HG02981 (cell line): ENCODE measurements at regions not wholly inside any gene's neighbourhood (a gene's known extent, or its start where the extent isn't known, plus 50 kb on each side); places are given as distances from the start of the nearest gene placed in this dataset.

ENCODE experiments used
- ATAC-seq: cut with Tn5 transposase; IDR thresholded peaks from one replicate; pipeline ENCODE4 v1.9.1; 2021; ENCODE audit warnings: mild to moderate bottlenecking, moderate library complexity; ENCODE audit not compliant: unreplicated experiment

- ATAC-seq, result no peak
These were observed 180.0 kb downstream of the MTRR start for GRCh38 chr5:8048920-8049319.

GRCh38 chr5:8050616-8051175 is 181.7 kb downstream of the MTRR start:
- no peak for ATAC-seq

DNA sequence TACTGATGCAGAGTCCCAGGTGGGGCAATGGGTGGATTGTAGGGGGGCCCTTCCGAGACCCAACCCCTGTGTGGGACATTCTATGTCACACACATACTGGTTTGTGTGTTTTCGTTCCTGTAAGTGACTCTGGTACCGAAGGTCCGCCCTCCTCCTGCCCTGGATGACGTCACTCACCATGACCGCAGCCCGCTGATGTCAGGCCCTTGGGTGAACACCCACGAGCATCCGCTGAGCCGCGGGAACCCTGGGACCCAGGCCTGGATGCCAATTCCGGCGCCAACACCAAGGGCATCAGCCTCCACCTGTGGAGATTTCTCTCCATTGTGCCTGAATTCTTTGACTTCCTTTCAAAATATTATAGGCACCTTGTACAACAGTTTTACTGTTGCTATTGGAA is 184.3 kb downstream of the MTRR start:
- no peak for ATAC-seq

GRCh38 chr5:8057769-8058168 is 188.8 kb downstream of the MTRR start:
- no peak for ATAC-seq

DNA sequence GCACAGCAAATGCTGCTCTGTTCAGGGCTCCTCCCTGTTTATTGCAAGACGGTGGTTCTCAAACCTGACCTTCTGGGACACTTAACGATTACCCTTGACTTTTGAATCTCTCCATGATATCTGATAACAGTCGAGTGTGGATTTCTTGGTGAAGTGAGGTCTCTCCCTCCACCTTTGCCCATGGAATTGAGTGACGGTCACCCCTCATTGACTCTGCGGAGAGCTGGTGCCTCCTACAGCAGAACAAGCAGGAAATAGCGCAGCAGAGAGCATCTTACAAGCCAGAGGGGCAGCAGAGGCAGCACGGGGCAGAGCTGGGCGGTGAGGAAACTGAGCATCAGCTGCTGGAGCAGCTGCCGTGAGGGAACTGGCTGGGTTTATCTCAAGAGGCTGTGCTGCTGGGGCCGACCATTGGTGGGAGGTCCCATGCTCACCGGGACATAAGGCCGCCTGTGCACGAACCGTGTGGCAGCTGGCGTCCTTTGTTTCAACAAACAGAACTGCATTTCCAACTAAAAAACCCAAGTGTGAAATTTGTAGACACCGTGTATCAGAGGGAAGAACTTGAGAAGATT is 189.8 kb downstream of the MTRR start:
- ATAC-seq, result no peak

DNA sequence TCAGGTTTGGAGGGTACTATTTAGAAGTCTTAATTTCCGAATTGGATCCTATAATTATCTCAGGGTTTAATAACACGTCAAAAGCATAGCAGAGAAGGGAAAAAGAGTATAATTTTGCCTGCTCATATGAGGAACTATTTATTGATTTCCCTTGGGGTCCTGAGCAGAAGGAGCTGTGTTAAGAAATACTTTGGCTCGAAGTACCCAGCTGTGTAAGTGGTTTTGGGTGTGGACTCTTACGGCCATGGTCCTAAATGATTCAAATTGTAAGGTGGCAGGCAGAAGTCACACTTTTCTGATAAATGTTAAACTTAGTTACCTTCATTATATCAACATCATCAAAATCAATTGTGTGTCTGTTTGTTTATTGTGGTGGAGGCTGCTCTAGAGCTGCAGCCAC is 190.4 kb downstream of the MTRR start:
- ATAC-seq, result no peak

DNA sequence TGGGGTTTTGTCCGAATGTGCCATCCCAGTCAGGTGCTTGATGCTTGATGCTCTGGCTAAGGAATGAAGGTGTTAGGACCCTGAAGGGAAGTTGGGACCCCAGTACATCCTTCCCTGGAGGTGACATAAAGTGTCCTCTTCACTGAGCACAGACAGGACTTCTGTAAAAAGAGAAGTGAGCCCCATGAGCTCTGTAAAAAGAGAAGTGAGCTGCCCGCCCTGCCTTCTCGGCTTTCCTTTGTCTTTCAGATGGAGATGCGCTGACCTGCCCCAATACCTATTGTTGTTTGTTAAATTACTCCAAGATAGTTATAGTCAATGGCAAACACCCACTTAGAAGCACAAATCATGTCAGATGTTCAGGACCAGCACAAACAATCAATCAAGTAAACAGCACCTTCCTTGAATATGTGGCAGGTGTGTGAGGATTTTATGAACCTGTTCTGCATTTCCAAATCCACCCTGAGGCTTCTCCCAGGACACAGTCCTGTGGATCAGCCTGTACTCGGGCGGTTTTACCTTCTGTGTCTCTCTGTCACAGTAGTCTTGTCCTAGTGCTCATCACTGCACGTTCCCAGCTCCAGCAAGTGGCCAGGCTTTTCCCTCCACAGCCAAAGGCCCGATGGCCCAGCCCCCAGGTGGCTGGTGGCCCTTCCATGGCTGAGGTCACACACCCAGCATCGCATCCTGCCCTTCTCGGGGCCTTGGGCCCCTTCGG is 191.4 kb downstream of the MTRR start:
- no peak for ATAC-seq

GRCh38 chr5:8060953-8061429 is 192.0 kb downstream of the MTRR start:
- no peak for ATAC-seq

GRCh38 chr5:8062521-8062920 is 193.6 kb downstream of the MTRR start:
- ATAC-seq, result no peak

DNA sequence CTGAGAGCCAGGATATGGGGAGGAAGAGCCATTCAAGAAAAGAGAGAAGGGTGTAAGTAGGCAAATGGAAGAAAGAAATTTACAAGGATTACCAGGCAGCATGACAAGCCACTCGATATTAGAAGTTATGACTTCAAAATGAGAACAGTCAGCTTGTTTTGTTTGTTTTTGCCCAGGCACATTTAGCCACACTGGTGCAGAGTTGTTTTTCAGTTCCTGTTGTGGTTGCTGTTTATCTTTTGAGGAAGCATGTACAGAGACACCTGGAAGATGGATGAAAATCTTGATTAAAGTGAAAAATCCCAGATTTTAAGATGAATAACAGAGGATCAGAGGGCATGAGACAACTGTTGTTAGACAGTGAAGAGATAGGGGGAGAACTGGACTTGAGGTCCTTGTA is 199.1 kb downstream of the MTRR start:
- no peak for ATAC-seq

DNA sequence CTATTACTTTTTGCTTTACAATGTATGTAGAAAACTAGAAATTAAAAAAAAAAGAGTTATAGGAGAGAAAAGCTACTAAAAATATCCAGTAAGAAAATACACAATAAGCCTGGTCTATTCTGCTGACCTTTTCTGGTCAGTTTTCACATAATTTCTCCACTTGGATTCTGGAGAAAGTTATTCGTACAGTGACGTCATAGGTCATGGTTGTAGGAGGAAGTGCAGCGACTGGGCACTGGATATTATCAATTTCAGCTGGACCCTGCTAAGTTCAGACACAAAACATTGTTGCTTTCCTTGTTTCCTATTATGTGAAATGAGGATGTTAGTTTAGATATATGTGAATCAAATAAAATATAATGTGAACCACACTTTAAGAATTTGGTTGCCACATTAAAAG is 201.2 kb downstream of the MTRR start:
- no peak for ATAC-seq

GRCh38 chr5:8079056-8079455 is 210.1 kb downstream of the MTRR start:
- ATAC-seq, result no peak

- no peak for ATAC-seq
These were observed 212.2 kb downstream of the MTRR start for GRCh38 chr5:8081179-8081578.

DNA sequence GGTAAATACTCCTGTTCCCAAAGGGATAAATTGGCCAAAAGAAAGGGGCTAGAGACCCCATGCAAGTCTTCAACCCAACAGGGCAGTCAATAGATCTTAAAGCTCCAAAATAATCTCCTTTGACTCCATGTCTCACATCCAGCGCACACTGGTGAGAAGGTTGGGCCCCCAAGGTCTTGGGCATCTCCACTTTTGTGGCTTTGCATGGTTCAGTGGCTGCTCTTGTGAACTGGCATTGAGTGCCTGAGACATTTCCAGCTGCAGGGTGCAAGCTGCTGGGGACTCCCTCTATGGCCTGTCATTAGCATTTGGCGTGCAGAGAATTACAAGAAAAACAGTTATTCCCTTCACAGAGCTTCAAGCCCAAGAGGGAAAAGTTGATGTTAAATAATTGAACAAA is 224.7 kb downstream of the MTRR start:
- no peak for ATAC-seq

GRCh38 chr5:8094304-8094703 is 225.4 kb downstream of the MTRR start:
- no peak for ATAC-seq

DNA sequence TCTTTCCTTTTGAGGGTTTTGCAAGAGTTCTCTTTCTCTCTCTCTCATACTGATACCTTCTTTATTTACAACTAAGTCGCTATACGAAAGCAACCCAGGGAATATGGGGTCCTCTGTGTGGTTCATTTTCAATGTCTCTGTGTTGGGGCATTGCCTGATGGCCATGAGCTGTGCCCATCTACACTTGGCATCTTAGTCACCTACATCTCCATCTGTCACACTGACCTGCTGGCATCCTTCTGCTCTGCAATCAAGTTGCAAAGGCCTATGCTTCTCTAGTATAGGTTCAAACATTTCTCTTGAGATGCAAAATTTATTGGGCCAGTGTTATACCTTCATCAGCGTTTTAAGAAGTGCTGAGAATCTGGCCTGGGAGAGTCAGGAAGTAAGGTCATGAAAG is 228.2 kb downstream of the MTRR start:
- ATAC-seq, result no peak

- ATAC-seq, result no peak
These were observed 229.1 kb downstream of the MTRR start for GRCh38 chr5:8098081-8098480.

- no peak for ATAC-seq
These were observed 233.8 kb downstream of the MTRR start for GRCh38 chr5:8102714-8103113.

GRCh38 chr5:8114597-8115266 is 245.8 kb downstream of the MTRR start:
- no peak for ATAC-seq

- ATAC-seq, result no peak
These were observed 254.6 kb downstream of the MTRR start for GRCh38 chr5:8123559-8123958.

- ATAC-seq, result no peak
These were observed 265.7 kb downstream of the MTRR start for GRCh38 chr5:8134609-8135008.

GRCh38 chr5:8135742-8136141 is 266.8 kb downstream of the MTRR start:
- no peak for ATAC-seq
